Activated naive CD4-positive, alpha-beta T cell treated with Interleukin-2 at 50 U/mL for 16 hours (primary cell): ENCODE measurements at regions not wholly inside any gene's neighbourhood (a gene's known extent, or its start where the extent isn't known, plus 50 kb on each side); places are given as distances from the start of the nearest gene placed in this dataset.
"Not testable (repeated sequence)": the region's sequence is repeated elsewhere in the genome, so short reads cannot be mapped to it uniquely, and the experiment has no call there.

ENCODE experiments used
- DNase-seq: peaks from one replicate; pipeline ENCODE4 v3.0.0-alpha.2; 2020

DNA sequence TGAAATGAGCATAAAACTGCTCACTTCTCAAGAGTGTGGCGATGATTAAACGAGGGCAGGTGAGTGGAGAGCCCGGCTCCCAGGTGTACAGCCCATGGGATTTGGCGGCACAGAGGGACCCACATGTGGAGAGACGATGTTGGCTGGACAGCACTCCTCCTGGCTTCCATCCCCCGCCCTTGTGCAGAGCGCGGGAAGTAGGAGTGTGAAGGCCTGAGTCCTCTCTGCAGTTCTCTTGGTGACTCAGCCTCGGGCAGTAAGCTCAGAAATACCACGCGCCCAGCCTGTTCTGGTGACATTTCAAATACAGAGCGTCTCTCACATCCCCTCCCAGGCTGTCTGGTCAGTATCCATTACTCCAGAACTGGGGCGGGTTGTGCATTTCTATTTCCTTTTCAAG, 94.2 kb upstream of the SRSF6 start:
- DNase-seq = no peak

DNA sequence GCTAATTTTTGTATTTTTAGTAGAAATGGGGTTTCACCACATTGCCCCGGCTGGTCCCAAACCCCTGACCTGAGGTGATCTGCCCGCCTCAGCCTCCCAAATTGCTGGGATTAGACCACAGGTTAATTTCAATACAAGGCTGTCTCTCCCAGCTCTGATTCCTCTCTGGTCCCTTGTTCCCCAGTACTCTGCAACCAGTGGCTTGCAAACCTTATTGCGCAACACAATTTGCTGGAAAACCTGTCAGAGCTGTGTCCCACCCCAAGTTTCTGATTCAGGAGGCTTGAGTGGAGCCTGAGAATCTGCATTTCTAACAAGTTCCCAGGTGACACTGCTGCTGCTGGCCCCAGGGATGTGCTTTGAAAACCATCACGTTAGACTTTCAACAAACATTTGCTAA, 96.2 kb upstream of the SRSF6 start:
- DNase-seq = no peak

DNA sequence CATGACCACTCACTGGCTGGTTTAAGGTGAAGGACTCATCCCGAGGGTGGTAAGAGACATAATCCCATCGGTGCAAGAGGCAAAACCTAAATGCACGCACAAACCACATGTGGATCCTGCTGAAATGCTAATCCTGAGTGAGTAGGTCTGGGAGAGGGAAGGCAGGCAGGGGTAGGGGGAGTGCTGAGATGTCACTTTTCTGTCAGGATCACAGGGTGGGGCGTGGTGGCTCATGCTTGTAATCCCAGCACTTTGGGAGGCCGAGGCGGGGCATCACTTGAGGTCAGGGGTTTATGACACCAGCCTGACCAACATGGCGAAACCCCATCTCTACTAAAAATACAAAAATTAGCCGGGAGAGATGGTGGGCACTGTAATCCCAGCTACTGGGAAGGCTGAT, 97.7 kb upstream of the SRSF6 start:
- no peak for DNase-seq

DNA sequence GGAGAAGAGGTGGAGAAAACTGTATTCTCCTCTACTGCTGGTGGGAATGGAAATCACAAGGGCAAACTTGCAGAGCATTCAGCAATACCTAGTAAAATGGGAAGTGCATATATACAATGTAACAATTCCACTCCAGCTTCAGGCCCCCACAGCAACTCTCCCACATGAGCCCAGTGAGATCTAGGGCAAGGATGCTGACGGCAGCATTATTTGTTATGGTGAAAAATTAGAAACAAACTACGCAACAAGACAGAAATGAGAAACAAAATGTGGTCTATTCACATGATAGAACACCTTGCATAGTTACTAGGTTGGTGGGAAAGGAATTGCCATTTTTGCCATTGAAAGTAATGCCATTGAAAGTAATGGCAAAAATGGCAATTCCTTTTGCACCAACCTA, 98.9 kb upstream of the SRSF6 start:
- no peak for DNase-seq

DNA sequence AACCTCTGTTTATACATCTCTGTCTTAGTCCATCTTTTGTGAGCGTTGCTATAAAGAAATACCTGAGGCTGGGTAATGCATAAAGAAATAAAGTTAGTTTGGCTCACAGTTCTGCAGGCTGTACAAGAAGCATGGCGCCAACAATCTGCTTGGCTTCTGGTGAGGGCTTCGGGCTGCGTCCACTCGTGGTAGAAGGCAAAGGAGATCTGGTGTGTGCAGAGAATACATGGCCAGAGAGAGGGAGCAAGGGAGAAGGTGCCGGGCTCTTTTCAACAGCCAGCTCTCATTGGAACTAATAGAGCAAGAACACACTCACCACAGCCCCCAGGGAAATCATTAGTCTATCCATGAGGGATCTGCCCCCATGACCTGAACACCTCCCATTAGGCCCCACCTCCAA, 100.3 kb upstream of the SRSF6 start:
- no peak for DNase-seq

DNA sequence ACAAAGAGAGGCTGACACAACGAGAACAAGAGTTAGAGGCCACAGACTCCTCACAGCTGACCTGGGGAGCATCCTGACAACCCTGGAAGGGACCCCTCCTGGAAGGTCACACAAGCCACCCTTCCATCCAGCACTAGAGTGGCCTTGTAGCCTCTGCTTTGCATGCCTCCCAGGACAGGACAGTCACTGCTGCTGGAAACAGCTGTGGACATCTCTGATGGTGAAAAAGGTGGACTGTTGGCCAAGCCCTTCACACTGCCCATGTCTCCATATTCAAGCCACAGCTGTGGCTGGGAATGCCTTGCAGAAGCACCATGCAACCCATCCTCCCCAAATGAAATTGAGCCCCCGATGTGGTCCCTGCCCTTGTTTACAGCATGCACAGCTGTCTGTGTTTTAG, 102.1 kb upstream of the SRSF6 start:
- DNase-seq = no peak

DNA sequence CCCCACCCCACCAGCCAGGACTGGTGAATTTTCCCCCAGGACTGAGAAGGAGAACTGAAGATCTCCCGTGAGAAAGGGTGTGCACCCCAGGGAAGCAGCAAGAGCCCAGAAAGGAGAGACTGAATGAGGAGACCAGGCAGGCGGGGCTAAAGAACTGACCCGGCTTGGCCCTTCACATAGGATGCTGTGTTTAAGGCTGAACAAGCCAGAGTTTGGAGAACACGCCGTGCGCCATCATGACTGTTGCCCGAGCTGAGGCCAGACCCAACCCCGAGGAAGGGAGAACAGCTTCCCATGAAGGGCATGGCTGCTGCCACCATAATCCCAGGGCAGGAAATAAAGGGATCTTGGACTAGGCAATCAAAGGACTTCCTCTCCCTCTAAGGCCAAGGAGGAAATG, 104.7 kb upstream of the SRSF6 start:
- no peak for DNase-seq

DNA sequence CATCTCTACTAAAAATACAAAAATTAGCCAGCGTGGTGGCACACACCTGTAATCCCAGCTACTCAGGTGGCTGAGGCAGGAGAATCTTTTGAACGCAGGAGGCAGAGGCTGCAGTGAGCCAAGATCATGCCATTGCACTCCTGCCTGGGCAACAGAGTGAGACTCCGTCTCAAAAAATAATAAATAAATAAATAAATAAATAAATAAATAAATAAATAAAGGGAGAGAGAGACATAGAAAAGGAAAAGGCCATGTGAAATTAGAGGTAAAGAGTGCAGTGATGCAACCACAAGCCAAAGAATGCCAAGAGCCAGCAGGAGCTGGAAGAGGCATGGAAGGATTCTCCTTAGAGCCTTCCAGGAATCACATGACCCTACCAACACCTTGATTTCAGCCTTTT, 107.0 kb upstream of the SRSF6 start:
- not testable (repeated sequence) for DNase-seq

DNA sequence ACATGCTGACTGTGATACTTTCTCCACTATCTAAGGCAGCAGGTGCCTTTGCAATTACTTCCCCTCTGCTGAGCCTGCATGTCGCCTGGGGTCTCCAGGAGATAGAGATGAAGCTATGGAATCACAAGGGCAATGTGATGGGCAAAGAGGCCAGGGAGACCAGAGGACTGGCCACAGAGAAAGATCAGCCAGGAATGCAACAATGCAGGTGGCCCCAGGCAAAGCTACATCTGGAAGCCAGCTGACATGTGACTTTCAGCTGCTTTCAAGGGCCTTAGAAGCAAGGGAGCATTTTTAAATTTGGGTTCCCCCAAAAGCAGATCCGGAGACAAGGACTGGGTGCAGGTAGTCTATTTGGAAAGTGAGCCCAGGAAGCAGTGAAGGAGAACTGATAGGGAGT, 107.9 kb upstream of the SRSF6 start:
- no peak for DNase-seq

DNA sequence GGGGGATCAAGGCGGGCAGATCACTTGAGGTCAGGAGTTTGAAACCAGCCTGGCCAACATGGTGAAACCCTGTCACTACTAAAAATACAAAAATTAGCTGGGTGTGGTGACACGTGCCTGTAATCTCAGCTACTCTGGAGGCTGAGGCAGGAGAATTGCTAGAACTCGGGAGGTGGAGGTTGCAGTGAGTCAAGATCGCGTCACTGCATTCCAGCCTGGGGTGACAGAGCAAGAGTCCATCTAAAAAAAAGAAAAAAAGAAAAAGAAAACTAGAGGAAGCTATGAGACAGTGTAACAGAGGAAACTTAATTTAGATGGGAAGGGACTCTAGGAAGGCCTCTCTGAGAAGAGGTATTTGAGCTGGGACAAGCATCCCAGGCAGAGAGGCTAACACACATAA, 109.9 kb upstream of the SRSF6 start:
- DNase-seq = not testable (repeated sequence)

DNA sequence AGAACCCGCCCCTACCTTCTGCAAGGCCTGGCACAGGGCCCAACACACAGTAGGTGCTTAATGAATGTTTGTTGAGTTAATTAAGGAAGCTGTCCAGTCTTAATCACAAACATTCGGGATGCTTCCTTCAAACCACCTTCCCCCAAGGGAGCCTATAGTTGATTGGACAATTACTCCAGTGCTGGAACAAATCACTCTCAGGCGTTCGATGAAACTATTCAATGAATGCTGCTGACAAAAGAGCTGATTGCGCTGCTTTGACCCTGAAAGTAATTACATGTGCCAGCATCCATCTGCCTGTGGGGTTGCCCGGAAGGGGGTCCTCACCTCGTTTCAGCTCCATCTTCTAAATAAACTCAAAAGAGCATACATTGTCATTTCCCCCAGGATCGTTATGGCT, 112.0 kb upstream of the SRSF6 start:
- DNase-seq = no peak

DNA sequence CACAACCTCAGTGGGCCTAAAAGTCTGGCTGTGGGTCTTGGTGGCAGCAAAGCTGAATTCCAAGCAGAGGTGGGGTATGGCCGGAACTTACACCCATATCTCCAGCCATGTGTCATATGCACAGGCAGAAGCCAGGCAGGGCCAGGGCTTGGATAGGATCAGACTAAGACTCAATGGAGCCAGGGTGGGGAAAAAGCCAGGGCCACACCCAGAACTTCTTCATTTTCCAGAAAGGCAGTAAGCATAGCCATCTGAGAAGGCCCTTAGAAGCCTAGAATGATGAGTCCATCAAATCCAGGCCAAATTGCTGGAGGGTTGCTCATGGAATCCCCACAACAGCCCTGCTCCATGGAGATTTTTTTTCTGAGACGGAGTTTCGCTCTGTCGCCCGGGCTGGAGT, 116.2 kb upstream of the SRSF6 start:
- DNase-seq = no peak

DNA sequence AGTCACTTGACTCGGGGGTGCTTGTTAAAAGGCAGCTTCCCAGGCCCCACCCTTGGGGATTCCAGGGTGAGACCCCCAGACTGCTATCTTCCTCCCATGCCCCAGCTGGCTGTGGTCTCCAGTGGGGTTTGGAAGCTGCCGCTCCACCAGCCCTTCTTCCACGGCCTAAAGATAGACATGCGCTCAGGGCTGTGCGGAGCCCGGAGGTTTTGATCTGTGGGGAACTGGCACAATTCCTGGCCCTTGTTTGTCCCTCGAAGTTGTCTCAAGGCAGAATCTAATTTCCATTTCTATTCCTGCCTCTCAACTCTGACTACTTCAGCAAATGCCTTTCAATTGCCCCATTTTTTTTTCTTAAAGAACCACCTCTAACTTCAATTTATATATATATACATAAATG, 120.7 kb upstream of the SRSF6 start:
- DNase-seq = no peak

DNA sequence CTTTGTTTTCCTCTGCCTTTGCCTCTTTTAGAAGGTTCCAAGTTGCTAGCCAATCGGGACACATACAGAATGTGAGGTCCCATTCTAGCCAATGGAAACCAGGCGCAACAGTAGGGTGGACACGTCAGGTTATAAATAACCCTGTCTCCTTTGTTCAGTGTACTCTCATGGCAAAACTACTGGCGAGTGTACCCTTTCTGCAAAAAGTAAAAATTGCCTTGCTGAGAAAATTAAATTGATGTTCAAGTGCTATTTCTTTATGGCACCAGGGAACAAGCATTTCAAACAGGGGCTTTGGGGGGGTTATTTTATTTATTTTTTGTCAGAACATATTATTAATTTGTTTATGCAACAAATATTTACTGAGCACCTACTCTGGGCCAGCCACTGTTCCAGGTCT, 123.6 kb upstream of the SRSF6 start:
- no peak for DNase-seq

DNA sequence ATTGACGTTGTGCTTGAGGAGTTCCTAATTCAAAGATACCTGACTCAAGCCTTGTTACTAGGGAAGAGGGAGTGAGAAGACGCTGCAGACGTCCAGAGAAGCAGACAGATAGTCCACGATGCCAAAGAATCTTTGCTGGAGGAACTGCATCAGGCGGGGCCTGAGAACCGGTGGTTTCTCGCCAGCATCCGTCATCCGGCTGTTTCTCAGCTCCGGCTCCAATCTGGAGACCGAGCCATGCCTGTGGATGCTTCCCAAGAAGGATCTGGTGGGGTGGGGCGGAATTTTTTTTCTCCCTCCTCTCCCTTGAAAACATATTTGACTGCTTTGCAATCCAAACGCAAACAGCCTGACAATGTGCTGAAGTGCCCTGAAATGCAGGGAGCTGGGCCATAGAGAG, 125.8 kb upstream of the SRSF6 start:
- DNase-seq = no peak

DNA sequence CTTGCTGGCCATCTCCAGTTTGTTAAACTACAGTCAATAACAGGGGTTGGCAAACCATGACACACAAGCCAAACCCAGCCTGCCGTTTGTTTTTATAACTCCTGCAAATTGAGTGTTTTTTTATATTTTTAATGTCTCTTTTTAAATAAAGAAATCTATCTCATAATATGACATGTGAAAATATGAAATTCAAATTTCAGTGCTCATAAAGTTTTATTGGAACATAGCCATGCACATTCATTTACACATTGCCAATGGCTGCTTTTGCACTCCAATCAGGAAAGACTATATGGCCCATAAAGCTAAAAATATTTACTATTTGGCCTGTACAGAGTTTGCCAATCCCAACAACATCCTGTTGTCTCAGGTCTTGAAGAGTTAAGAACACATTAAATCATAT, 129.0 kb upstream of the SRSF6 start:
- DNase-seq = no peak

DNA sequence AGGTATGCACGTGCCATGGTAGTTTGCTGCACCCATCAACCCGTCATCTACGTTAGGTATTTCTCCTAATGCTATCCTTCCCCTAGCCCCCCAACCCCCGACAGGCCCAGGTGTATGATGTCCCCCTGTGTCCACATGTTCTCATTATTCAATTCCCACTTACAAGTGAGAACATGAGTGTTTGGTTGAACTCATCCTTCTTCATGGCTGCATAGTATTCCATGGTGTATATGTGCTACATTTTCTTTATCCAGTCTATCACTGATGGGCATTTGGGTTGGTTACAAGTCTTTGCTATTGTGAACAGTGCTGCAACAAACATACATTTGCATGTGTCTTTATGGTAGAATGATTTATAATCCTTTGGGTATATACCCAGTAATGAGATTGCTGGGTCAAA, 130.5 kb upstream of the SRSF6 start:
- DNase-seq = not testable (repeated sequence)

DNA sequence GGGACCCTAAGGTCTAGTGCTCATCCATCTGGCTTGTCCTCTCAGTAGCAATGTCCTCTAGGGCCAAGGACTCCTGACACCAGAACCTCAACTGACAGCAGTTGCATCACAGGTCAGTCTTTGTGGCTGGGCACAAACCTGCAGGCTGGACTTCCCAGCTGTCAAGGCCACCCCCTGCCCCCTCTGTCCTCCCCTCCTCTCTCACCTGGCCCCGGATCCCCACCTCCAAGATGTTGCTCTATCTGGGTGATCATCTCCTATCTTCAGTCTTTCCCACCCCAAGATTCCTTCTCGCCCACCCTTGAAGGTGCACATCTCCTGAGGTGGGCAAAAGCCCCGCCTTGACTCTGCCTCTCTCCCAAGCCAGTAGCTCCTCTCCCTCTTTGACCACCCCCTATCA, 131.8 kb upstream of the SRSF6 start:
- DNase-seq = no peak

DNA sequence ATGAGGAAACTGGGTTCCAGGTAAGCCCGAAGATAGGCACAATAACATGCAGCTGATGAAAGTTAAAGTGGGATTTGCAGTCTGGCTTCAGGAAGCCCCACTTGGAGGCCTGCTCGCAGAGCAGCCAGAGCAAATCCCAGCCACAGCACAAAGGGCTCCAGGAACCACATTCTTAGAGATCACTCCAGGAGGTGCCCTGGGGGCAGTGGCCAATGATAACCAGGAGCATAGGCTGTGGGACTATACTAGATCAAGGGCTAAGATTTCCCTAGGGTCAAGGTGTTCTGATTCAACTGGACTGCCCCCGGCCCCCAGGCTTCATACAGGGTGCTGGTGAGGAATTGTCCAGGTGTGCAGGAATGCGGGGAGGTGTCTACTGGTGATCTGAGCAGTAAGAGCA, 133.9 kb upstream of the PTPRT start:
- no peak for DNase-seq

DNA sequence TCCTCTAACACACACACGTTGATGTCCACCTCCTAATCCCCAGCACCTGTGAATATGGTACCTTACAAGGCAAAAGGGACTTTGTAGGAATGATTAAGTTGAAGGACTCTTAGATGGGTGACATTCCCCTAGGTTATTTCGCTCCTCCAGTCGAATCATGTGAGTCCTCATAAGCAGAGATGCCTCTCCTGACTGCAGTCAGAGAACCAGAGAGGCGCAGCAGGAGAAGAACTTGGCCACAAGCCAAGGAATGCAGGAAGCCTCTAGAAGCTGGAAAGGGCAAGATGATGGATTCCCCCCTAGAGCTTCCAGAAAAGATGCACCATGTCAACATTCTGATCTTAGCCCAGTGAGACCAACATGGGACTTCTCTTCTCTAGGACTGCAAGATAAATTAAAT, 133.1 kb upstream of the PTPRT start:
- no peak for DNase-seq

DNA sequence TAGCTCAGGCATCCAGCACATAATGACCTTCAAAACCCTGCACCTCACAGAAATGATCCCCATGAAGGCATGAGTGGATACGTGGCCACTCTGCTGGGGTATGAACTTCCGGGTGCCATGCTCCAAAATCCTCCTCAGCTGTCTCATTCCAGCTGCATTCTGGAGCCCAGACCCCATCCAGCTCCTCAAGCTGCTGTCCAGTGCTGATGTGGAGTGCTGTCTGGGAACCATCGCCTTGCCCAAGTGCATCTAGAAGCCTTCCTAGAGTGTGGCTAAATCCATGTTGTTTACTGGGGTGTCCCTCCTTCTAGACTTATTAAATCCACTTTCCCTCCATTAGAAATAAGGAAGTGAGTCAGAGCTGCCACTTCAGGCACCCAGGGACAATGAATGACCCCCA, 130.8 kb upstream of the PTPRT start:
- no peak for DNase-seq

DNA sequence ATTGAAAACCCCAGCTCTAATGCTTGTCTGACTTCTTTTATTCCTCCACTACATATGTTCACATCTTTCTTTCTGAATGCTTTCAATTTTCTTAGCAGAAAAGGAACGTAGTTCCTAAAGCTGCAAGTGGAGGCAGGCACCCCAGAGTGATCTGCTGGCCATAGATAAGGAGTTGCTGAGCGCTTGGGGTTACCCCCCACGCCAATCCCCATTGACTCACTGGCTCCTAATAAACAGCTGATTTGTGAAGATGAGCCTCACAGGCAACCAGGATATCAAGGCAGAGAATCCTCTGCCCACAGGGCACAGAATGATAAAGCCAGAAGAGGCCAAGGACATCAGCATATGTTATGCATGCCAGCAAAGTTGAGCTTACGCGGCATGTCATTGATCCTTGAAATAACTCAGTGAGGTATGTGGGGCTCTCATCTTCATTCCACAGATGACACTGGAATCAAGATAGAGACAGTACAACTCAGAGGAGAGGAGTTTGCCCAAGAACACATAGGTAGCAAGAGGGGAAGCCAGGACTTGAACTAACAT, 129.1 kb upstream of the PTPRT start:
- no peak for DNase-seq

DNA sequence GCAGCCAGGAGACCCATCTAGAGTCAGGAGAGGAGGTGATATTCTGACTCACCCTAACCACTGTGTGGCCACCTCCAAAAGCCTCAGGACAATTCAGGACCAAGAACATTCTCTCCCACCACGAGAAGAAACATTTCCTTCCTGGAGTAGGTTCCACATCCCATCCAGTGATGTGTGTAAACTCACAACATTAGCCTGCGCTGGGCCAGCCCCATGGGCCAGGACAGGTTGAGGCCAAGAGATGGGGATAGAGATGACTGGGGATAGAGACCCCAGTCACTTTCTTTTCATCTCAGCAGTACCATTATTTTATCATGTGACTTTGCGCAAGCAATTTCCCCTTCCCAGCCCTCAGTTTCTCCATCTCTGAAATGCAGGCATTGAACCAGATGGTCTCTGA, 126.6 kb upstream of the PTPRT start:
- no peak for DNase-seq

DNA sequence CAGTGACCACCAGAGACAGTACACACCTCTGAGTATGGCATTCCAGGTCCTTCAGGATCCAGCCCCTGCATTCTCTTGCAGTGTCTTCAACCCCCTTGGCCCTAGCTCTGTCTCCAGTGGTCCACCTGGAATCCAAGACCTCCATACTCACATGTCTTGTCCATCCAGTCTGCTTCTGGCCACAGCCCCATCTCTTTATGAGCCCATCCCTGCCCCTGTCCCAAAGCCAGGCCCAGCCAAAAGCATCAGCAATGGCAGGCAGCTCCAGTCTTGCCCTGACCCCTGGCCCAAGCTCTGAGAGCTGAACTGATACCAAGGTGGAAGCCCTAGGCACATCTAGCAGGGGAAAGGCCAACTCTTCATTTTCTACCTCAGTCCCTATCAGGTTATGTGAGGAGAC, 119.6 kb upstream of the PTPRT start:
- no peak for DNase-seq

DNA sequence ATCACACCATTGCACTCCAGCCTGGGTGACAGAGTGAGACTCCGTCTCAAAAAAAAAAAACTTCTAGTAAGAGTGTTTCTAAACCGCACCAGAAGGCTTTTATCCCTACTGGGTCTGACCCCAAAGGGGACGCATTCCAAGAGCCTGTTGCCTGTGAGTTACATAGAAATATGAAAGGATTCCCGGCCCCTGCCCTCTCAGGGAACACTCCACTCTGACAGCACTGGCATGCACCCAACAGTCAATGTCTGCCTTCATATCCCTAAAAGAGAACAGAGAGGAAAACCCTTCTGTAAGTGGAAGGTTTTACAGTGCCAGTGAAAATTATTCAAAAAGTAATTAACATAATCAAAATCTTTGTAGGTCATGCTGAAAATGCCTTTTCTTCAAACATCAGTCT, 117.1 kb upstream of the PTPRT start:
- DNase-seq = no peak

DNA sequence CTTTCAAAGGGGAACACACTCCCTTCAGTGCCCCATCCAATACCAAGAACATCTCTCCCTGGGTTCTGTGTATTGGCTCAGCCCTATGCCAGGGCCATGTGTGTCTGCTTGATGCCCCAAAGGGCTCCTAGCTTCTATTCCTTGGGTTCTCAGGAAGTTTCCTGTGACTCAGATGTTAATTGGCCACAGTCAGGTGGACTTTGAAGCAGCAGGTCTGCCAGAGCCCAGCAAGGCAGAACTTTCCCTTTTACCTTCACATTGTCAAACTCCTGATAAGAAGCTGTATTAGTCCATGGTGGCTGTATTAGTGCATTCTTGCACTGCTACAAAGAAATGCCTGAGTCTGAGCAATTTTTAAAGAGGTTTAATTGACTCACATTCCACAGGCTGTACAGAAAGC, 116.0 kb upstream of the PTPRT start:
- no peak for DNase-seq
